GM12878 (cell line): ENCODE measurements at regions not wholly inside any gene's neighbourhood (a gene's known extent, or its start where the extent isn't known, plus 50 kb on each side); places are given as distances from the start of the nearest gene placed in this dataset.

Experiments used
- ETV6 ChIP-seq, 2 experiments: fragments of 450-650 bp in 1 of 2; IDR thresholded peaks in 1 of 2; conservative IDR thresholded peaks in 1 of 2; 2 replicates each; pipeline ENCODE4 v1.6.1; 2014; ENCODE audit warnings: antibody characterized with exemption in 1 of 2, borderline replicate concordance in 1 of 2, low read depth in 1 of 2, mild to moderate bottlenecking in 1 of 2, moderate library complexity in 1 of 2
- GABPA ChIP-seq: IDR thresholded peaks from 2 replicates; pipeline ENCODE4 v1.6.1; 2014; ENCODE audit warnings: antibody characterized with exemption, low read depth, mild to moderate bottlenecking, inconsistent platforms
- MTA3 ChIP-seq: IDR thresholded peaks from 2 replicates; pipeline ENCODE4 v1.6.1; 2012; ENCODE audit warnings: low read length, inconsistent platforms, borderline replicate concordance
- MYC ChIP-seq: IDR thresholded peaks from 2 replicates; pipeline ENCODE4 v1.6.1; 2011; ENCODE audit warnings: mild to moderate bottlenecking, low read length, moderate library complexity, inconsistent platforms; ENCODE audit not compliant: insufficient read depth, insufficient replicate concordance, insufficient read length, severe bottlenecking
- POLR2A ChIP-seq: IDR thresholded peaks from 2 replicates; pipeline ENCODE4 v1.6.1; 2011; ENCODE audit warnings: low read depth, mild to moderate bottlenecking, low read length
- SP1 ChIP-seq: IDR thresholded peaks from one replicate; pipeline ENCODE4 v1.6.1; 2011; ENCODE audit warnings: low read depth, low read length
- TARDBP ChIP-seq: IDR thresholded peaks from 2 replicates; pipeline ENCODE4 v1.6.1; 2016; ENCODE audit warnings: borderline replicate concordance
- YY1 ChIP-seq: IDR thresholded peaks from 2 replicates; pipeline ENCODE4 v1.6.1; 2011; ENCODE audit warnings: low read depth, mild to moderate bottlenecking, low read length
- TF ChIP-seq, protein P1 (sequence below): fragments of 450-650 bp; IDR thresholded peaks from 2 replicates; pipeline ENCODE4 v1.6.1; 2017; ENCODE audit warnings: mild to moderate bottlenecking, moderate library complexity
- TF ChIP-seq, protein P2 (sequence below): fragments of 450-650 bp; IDR thresholded peaks from 2 replicates; pipeline ENCODE4 v1.6.1; 2014; ENCODE audit warnings: mild to moderate bottlenecking
- TF ChIP-seq, protein P3 (sequence below), 3 experiments: IDR thresholded peaks in 2 of 3; conservative IDR thresholded peaks in 1 of 3; 2 replicates each; pipeline ENCODE4 v1.5.1; 2011; ENCODE audit warnings: low read depth in 3 of 3, low read length in 3 of 3, mild to moderate bottlenecking in 3 of 3, control low read depth in 2 of 3, moderate library complexity in 2 of 3, inconsistent platforms in 1 of 3, mixed read lengths in 1 of 3; ENCODE audit not compliant: control insufficient read depth in 2 of 3, insufficient read depth in 1 of 3; ENCODE audit errors: extremely low read depth in 1 of 3

DNA sequence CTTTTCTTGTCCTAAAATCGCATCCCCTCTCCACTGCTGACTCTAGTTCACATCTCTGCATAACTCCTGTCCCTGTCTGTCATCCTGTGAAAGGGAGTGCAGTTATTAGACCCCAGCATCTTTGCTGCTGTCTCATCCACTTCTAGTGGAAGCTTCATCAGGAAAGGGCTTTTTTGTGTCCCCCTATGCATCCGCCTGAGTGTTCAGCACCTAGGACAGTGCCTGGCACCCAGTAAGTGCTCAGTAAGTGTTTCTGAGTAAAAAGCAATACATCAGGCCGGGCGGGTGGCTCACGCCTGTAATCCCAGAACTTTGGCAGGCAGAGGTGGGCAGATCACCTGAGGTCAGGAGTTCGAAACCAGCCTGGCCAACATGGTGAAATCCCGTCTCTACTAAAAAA lies 211.8 kb upstream of the FOXK1 start:
- TF ChIP-seq, protein P1, sequence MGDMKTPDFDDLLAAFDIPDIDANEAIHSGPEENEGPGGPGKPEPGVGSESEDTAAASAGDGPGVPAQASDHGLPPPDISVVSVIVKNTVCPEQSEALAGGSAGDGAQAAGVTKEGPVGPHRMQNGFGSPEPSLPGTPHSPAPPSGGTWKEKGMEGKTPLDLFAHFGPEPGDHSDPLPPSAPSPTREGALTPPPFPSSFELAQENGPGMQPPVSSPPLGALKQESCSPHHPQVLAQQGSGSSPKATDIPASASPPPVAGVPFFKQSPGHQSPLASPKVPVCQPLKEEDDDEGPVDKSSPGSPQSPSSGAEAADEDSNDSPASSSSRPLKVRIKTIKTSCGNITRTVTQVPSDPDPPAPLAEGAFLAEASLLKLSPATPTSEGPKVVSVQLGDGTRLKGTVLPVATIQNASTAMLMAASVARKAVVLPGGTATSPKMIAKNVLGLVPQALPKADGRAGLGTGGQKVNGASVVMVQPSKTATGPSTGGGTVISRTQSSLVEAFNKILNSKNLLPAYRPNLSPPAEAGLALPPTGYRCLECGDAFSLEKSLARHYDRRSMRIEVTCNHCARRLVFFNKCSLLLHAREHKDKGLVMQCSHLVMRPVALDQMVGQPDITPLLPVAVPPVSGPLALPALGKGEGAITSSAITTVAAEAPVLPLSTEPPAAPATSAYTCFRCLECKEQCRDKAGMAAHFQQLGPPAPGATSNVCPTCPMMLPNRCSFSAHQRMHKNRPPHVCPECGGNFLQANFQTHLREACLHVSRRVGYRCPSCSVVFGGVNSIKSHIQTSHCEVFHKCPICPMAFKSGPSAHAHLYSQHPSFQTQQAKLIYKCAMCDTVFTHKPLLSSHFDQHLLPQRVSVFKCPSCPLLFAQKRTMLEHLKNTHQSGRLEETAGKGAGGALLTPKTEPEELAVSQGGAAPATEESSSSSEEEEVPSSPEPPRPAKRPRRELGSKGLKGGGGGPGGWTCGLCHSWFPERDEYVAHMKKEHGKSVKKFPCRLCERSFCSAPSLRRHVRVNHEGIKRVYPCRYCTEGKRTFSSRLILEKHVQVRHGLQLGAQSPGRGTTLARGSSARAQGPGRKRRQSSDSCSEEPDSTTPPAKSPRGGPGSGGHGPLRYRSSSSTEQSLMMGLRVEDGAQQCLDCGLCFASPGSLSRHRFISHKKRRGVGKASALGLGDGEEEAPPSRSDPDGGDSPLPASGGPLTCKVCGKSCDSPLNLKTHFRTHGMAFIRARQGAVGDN: no peak
- TF ChIP-seq MYC: no peak
- TF ChIP-seq YY1: no peak
- no peak for TF ChIP-seq MTA3
- TF ChIP-seq POLR2A: no peak
- TF ChIP-seq, protein P2, sequence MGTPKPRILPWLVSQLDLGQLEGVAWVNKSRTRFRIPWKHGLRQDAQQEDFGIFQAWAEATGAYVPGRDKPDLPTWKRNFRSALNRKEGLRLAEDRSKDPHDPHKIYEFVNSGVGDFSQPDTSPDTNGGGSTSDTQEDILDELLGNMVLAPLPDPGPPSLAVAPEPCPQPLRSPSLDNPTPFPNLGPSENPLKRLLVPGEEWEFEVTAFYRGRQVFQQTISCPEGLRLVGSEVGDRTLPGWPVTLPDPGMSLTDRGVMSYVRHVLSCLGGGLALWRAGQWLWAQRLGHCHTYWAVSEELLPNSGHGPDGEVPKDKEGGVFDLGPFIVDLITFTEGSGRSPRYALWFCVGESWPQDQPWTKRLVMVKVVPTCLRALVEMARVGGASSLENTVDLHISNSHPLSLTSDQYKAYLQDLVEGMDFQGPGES: no peak
- TF ChIP-seq, protein P3, sequence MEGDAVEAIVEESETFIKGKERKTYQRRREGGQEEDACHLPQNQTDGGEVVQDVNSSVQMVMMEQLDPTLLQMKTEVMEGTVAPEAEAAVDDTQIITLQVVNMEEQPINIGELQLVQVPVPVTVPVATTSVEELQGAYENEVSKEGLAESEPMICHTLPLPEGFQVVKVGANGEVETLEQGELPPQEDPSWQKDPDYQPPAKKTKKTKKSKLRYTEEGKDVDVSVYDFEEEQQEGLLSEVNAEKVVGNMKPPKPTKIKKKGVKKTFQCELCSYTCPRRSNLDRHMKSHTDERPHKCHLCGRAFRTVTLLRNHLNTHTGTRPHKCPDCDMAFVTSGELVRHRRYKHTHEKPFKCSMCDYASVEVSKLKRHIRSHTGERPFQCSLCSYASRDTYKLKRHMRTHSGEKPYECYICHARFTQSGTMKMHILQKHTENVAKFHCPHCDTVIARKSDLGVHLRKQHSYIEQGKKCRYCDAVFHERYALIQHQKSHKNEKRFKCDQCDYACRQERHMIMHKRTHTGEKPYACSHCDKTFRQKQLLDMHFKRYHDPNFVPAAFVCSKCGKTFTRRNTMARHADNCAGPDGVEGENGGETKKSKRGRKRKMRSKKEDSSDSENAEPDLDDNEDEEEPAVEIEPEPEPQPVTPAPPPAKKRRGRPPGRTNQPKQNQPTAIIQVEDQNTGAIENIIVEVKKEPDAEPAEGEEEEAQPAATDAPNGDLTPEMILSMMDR (IDR thresholded peaks at IDR 0.05 in 2 of 3, conservative IDR thresholded peaks at IDR 0.05 in 1 of 3; ENCODE audit: control insufficient read depth in 2 of 3, extremely low read depth in 1 of 3, insufficient read depth in 1 of 3, low read depth in 3 of 3, low read length in 3 of 3): no peak
- no peak for TF ChIP-seq TARDBP
- no peak for TF ChIP-seq SP1
- no peak for TF ChIP-seq ETV6 (conservative IDR thresholded peaks at IDR 0.05 in 1 of 2, IDR thresholded peaks at IDR 0.05 in 1 of 2; ENCODE audit: borderline replicate concordance in 1 of 2, low read depth in 1 of 2)
- no peak for TF ChIP-seq GABPA
